Cardiac muscle cell (in vitro differentiated cells and primary cell): ENCODE measurements at regions not wholly inside any gene's neighbourhood (a gene's known extent, or its start where the extent isn't known, plus 50 kb on each side); places are given as distances from the start of the nearest gene placed in this dataset.
"Not testable (repeated sequence)": the region's sequence is repeated elsewhere in the genome, so short reads cannot be mapped to it uniquely, and the experiment has no call there.

Experiments
- DNase-seq, 2 donors: peaks; one replicate each; pipeline versions ENCODE4 v3.0.0 to v3.0.0-alpha.2; 2010 to 2017; ENCODE audit warnings: low read depth in 1 of 2, low spot score in 1 of 2
- H3K27ac ChIP-seq: fragments of 200-600 bp; sonication (generic); 2 replicates; pipeline ENCODE4 v1.5.1; 2016
- H3K27me3 ChIP-seq: fragments of 200-600 bp; sonication (generic); 2 replicates; pipeline ENCODE4 v1.6.0; 2016; ENCODE audit warnings: control low read depth
- H3K36me3 ChIP-seq: fragments of 200-600 bp; sonication (generic); 2 replicates; pipeline ENCODE4 v1.5.1; 2016; ENCODE audit warnings: control low read depth
- H3K4me1 ChIP-seq: fragments of 200-600 bp; sonication (generic); 2 replicates; pipeline ENCODE4 v1.8.1; 2017; ENCODE audit warnings: low read depth, mild to moderate bottlenecking, mixed run types
- H3K4me3 ChIP-seq: fragments of 200-600 bp; sonication (generic); 2 replicates; pipeline ENCODE4 v1.5.1; 2016; ENCODE audit warnings: mild to moderate bottlenecking
- H3K9me3 ChIP-seq: fragments of 200-600 bp; sonication (generic); 2 replicates; pipeline ENCODE4 v1.5.1; 2017; ENCODE audit warnings: low read depth, mild to moderate bottlenecking, control low read depth
- TF ChIP-seq, protein P1 (sequence below): IDR thresholded peaks from 2 replicates; pipeline ENCODE4 v1.5.1; 2012; ENCODE audit warnings: low read depth, mild to moderate bottlenecking, low read length

DNA sequence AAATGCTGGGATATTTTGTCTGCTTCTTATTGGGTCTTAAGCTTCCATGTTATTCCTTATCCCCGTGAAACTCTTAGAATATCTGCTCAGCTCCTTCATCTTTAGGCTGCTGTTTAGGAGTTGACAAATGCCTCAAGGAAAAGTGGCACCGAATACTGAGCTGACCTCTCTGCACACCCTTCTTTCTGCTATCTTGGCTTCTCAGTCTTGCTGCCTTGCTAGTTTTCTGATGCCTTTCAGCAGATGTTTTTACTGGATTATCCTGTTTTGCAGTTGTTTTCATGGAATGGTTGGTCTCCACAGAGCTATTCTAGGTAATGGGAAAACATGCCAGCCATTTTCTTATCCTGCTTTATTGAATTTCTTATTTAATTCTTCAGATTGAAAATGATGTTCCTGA, 86.3 kb downstream of the GYPE start:
- TF ChIP-seq, protein P1, sequence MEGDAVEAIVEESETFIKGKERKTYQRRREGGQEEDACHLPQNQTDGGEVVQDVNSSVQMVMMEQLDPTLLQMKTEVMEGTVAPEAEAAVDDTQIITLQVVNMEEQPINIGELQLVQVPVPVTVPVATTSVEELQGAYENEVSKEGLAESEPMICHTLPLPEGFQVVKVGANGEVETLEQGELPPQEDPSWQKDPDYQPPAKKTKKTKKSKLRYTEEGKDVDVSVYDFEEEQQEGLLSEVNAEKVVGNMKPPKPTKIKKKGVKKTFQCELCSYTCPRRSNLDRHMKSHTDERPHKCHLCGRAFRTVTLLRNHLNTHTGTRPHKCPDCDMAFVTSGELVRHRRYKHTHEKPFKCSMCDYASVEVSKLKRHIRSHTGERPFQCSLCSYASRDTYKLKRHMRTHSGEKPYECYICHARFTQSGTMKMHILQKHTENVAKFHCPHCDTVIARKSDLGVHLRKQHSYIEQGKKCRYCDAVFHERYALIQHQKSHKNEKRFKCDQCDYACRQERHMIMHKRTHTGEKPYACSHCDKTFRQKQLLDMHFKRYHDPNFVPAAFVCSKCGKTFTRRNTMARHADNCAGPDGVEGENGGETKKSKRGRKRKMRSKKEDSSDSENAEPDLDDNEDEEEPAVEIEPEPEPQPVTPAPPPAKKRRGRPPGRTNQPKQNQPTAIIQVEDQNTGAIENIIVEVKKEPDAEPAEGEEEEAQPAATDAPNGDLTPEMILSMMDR, result no peak
- Histone ChIP-seq H3K27me3 (no peaks in the 10 kb centered on the region), H3K27ac (no peak overlapping the region), H3K36me3 (no peaks in the 10 kb centered on the region), H3K4me1 (no peaks in the 10 kb centered on the region), H3K9me3 (no peaks in the 10 kb centered on the region), H3K4me3 (no peak overlapping the region)
- DNase-seq, result no peak

DNA sequence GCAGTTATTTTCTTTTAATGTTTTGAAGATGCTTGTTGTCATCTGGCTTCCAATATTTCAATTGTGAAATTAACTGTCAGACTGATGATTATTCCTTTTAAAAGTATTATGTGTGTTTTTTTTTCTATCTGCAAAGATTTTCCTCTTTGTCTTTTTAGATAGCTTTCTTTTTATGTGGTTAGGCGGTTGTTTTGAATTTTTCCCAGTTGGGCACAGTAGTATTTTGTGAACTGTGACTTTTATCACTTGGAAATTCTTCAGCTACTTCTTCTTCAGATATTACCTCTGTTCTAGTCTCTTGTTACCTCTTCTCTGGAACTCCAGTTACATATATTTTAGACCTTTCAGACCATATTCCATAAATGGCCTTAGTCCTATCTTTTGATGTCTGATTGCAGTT, 87.5 kb downstream of the GYPE start:
- H3K4me1 ChIP-seq, H3K27me3 ChIP-seq, H3K36me3 ChIP-seq, H3K9me3 ChIP-seq, DNase-seq, H3K27ac ChIP-seq, H3K4me3 ChIP-seq: not testable (repeated sequence)

DNA sequence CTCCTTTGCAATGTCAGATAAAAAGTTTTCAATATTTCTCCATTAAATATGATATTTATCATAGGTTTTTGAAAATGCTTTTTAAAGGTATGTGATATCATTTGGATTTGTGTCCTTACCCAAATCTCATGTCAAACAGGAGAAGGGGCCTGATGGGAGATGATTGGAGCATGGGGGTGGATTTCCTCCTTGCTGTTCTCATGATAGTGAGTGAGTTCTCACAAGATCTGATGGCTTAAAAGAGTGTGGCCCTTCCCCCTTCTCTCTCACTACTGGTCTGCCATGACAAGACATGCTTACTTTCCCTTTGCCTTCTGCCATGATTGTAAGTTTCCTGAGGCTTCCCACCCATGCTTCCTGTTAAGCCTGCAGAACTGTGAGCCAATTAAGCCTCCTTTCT, 90.0 kb downstream of the GYPE start:
- not testable (repeated sequence) for H3K9me3 ChIP-seq, DNase-seq, H3K4me3 ChIP-seq, H3K36me3 ChIP-seq, H3K27ac ChIP-seq, H3K27me3 ChIP-seq, H3K4me1 ChIP-seq

DNA sequence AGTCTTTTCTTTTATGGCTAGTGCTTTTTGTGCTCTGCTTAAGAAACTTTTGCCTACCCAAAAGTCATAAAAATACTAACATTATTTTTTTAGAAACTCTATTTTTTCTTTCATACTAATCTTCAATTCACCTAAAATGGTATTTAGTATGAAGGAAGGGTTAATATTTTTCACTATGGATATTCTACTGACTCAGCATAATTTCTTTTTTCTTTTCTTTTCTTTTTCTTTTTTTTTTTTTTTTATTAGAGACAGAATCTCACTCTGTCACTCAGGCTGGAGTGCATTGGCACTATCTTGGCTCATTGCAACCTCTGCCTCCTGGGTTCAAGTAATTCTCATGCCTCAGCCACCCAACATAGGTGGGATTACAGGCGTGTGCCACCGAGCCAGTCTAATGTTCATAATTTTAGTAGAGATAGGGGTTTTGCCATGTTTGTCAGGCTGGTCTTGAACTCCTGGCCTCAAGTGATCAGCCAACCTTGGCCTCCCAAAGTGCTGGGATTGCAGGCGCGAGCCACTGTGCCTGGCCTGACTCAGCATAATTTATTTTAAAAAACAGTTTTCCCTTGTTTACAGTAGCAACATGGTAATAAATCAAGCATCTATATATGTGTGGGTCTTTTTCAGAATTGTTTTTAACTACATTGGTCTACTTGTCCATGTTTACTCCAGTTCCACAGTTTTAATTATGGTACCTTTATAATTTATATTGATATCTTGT, 91.8 kb downstream of the GYPE start:
- not testable (repeated sequence) for H3K4me1 ChIP-seq, H3K36me3 ChIP-seq, H3K27ac ChIP-seq, H3K4me3 ChIP-seq, DNase-seq, H3K27me3 ChIP-seq, H3K9me3 ChIP-seq

DNA sequence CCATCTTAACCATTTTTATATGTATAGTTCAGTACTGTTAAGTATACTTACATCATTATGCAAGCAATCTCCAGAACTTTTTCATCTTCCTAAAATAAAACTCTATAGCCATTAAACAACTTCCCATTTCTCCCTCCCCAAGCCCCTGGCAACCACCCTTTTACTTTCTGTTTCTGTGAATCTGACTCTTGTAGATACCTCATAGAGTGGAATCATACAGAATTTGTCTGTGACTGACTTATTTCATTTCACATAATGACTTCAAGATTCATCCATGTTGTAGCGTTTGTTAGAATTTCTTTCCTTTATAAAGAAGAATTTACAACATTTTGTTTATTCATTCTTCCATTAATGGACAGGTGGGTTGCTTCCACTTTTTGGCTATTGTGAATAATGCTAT, 91.2 kb upstream of the FREM3 start:
- not testable (repeated sequence) for H3K27me3 ChIP-seq, H3K27ac ChIP-seq, DNase-seq, H3K9me3 ChIP-seq, H3K4me1 ChIP-seq, H3K4me3 ChIP-seq, H3K36me3 ChIP-seq

DNA sequence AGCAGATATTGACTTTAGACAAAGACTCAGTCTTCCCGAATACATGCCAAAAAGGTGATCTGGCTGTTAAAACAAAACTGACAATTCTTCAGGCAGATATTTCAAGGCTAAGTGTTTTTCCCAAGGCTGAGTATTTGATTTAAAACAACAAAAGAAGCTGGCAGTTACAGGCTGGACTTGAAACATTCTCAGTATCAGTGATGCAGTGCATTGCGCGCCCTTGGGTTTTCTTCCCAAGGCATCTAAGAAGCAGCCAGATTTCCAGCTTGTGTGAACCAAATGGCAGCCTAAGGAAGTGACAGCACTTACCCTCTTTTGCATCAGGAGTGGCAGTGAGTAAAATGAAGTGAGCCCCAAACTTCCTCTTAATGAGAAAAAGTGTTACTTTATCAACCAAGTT, 90.0 kb upstream of the FREM3 start:
- H3K27ac ChIP-seq, H3K4me3 ChIP-seq, H3K9me3 ChIP-seq, H3K4me1 ChIP-seq, H3K36me3 ChIP-seq, DNase-seq, H3K27me3 ChIP-seq: not testable (repeated sequence)

DNA sequence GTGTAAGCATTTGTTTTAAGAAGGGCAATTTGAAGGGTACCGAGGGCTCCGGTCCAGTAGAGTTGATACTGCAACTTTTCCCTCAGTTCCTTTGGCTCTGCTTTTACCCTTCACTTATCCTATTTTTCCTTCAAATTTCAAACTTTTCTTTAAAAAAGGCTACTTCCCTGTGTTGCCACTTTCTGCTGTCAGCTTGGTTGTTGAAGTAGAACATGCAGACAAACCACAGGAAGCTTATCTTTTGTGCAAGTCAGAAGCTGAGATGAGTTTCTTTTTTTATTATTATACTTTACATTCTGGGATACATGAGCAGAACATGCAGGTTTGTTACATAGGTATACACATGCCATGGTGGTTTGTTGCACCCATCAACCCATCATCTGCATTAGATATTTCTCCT, 89.1 kb upstream of the FREM3 start:
- H3K9me3 ChIP-seq, DNase-seq, H3K27ac ChIP-seq, H3K27me3 ChIP-seq, H3K4me1 ChIP-seq, H3K4me3 ChIP-seq, H3K36me3 ChIP-seq: not testable (repeated sequence)

DNA sequence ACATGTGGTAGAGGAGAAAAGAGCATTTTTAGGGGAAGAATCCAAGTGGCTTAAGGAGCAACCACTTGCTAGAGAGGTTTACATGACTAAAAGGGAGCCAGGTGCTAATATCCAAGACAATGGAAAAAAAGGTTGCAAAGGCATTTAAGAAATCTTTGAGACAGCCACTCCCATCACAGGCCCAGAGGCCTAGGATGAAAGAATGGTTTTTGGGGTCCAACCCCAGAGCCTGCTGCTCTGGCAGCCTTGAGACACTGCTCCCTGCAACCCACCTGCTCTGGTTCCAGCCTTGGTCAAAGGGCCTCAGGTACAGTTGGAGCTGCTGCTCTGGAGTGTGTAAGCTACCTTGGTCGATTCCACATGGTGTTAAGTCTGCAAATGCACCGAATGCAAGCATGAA, 84.1 kb upstream of the FREM3 start:
- Histone ChIP-seq H3K9me3 (no peaks in the 10 kb centered on the region), H3K36me3 (no peaks in the 10 kb centered on the region), H3K27me3 (no peaks in the 10 kb centered on the region), H3K4me3 (no peak overlapping the region), H3K4me1 (no peaks in the 10 kb centered on the region), H3K27ac (no peak overlapping the region)
- DNase-seq, result no peak
- TF ChIP-seq, protein P1, result no peak

DNA sequence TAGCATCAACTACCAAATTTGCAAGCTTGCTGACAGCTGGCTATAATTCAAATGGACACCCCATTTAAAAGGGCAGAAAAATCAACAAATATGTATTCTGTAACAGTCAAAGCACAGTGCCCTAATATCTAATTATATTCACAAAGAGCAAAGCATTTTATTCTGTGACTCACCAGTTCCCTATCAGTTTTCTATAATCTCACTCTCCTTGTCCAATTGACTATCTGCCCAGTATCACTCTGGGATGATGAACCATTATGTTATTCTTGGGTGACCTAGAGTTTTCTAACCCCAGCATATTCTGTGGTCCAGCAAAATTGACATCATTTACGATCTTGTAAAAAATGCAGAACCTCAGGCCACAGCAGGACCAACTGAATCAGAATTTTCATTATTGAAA, 82.0 kb upstream of the FREM3 start:
- Histone ChIP-seq H3K27me3 (no peaks in the 10 kb centered on the region), H3K36me3 (no peaks in the 10 kb centered on the region), H3K4me1 (no peaks in the 10 kb centered on the region), H3K27ac (no peak overlapping the region), H3K9me3 (no peaks in the 10 kb centered on the region), H3K4me3 (no peak overlapping the region)
- TF ChIP-seq, protein P1, result no peak
- DNase-seq, result no peak
